ENCODE measurements at regions not wholly inside any gene's neighbourhood (a gene's known extent, or its start where the extent isn't known, plus 50 kb on each side); places are given as distances from the start of the nearest gene placed in this dataset.

DNA sequence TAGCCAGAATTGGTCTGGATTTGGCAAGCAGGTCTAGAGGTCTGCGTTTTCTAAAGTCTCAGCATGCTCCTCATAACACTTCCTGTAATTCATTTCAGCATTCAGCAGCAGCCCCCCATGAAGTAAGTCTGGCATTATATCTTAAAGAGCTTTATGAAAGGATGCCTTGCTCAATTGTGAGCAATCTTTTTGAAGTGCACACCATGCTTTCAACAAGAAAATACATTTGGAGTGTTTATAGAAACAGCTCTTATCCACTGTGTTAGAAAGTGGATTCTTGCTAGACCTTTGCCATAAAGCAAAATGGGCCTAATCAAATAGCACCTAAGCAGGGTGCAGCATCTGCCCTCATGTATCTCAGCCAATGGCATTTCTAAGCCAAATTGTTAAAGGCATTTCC is 378.0 kb upstream of the AKR1E2 start:
- DNase-seq (peak in 2 of 4 donors; percentile 36 to 62), ATAC-seq (no peak)
- intact Hi-C loops (cut with DNase I), result no loop called here

DNA sequence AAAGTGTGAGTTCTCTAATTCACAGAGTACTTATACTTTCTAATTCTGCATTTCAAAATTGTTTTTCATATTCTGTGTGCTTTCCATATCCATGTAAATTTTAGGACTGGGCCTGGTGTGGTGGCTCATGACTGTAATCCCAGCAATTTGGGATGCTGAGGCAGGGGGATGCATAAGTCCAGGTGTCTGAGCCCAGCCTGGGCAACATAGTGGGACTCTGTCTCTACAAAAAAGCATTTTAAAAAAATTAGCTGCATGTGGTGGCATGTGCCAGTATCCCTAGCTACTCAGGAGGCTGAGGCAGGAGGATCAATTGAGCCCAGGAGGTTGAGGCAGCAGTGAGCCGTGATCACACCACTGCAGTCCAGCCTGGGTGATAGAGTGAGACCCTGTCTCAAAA is 382.6 kb upstream of the AKR1E2 start:
- intact Hi-C loops (cut with DNase I), result no loop called here
- no peak overlapping the region for H3K4me3 ChIP-seq
- peaks cover 0 to 29% of the 10 kb centered on the region in 2 donors for H3K9me3 ChIP-seq
- no peak for ATAC-seq
- no peaks in the 10 kb centered on the region for H3K27me3 ChIP-seq
- no peaks in the 10 kb centered on the region for H3K36me3 ChIP-seq
- H3K27ac ChIP-seq, result no peak overlapping the region
- no peaks in the 10 kb centered on the region for H3K4me1 ChIP-seq
- DNase-seq, result no peak
- TF ChIP-seq, protein P1, sequence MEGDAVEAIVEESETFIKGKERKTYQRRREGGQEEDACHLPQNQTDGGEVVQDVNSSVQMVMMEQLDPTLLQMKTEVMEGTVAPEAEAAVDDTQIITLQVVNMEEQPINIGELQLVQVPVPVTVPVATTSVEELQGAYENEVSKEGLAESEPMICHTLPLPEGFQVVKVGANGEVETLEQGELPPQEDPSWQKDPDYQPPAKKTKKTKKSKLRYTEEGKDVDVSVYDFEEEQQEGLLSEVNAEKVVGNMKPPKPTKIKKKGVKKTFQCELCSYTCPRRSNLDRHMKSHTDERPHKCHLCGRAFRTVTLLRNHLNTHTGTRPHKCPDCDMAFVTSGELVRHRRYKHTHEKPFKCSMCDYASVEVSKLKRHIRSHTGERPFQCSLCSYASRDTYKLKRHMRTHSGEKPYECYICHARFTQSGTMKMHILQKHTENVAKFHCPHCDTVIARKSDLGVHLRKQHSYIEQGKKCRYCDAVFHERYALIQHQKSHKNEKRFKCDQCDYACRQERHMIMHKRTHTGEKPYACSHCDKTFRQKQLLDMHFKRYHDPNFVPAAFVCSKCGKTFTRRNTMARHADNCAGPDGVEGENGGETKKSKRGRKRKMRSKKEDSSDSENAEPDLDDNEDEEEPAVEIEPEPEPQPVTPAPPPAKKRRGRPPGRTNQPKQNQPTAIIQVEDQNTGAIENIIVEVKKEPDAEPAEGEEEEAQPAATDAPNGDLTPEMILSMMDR (IDR thresholded peaks at IDR 0.05), result no peak

More for the DNA sequence above, 378.0 kb upstream of the AKR1E2 start:
- H3K9me3 ChIP-seq, result peaks cover 0 to 18% of the 10 kb centered on the region in 2 donors
- H3K27me3 ChIP-seq, result no peaks in the 10 kb centered on the region
- TF ChIP-seq, protein P1 (IDR thresholded peaks at IDR 0.05), result no peak
- no peaks in the 10 kb centered on the region for H3K4me1 ChIP-seq
- no peak overlapping the region for H3K27ac ChIP-seq
- H3K4me3 ChIP-seq, result no peak overlapping the region
- H3K36me3 ChIP-seq, result no peaks in the 10 kb centered on the region

DNA sequence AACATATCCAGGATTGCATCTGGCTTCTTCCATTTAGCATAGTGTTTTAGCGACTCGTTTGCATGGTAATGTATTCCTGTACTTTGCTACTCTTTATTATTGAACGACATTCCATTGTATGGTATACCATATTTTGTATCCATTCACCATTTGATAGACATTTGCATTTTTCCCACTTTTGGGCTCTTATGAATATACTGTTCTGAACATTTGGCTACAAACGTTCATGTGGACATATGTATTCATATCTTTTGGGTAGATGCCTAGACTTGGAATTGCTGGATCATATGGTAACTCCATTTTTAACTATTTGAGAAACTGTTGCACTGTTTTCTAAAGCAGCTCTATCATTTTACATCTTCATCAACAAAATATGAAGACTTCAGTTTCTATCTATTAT is 383.7 kb upstream of the AKR1E2 start:
- H3K36me3 ChIP-seq, result no peaks in the 10 kb centered on the region
- ATAC-seq, result no peak
- TF ChIP-seq, protein P1 (IDR thresholded peaks at IDR 0.05), result no peak
- no peak for DNase-seq
- intact Hi-C loops (cut with DNase I), result no loop called here
- no peak overlapping the region for H3K27ac ChIP-seq
- no peaks in the 10 kb centered on the region for H3K4me1 ChIP-seq
- H3K4me3 ChIP-seq, result no peak overlapping the region
- peaks cover 0 to 29% of the 10 kb centered on the region in 2 donors for H3K9me3 ChIP-seq
- no peaks in the 10 kb centered on the region for H3K27me3 ChIP-seq

DNA sequence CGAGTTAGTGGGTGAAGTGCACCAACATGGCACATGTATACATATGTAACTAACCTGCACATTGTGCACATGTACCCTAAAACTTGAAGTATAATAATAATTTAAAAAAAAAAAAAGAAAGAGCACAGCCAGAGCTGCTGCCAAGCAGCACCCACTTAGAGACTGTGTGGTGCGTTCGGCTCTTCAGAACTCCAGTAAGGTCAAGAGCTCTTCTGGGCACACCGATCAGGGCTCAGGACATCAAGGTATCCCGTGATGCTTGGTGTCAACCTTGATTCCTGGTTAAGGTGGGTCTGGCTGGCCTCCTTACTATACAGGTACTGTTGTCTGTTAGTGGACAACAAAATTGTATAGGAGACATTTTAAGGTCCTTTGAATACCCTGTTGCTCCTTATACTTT is 385.7 kb upstream of the AKR1E2 start:
- DNase-seq (no peak), ATAC-seq (peak; percentile 74)
- TF ChIP-seq, protein P1 (IDR thresholded peaks at IDR 0.05), result no peak

DNA sequence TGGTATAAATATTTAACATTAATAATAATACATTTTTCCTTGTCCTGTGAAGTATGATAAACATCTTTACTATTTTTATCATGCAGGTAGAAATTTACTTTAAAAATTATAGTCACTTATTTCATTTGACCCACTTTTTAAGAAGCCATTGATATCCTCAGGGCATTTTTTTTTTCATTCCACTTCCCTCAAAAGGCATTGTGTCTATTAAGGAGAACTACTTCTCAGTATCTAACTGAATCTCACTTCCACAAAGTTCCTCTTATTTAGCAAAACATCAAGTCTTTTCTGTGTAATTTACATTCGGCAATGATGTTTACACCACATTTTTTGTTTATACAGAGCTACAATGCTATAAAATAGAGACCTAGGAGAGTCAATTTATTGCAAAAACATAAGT is 388.2 kb upstream of the AKR1E2 start:
- H3K4me3 ChIP-seq, result no peak overlapping the region
- TF ChIP-seq, protein P1 (IDR thresholded peaks at IDR 0.05), result no peak
- H3K9me3 ChIP-seq, result peaks cover 0 to 9% of the 10 kb centered on the region in 2 donors
- H3K36me3 ChIP-seq, result no peaks in the 10 kb centered on the region
- ATAC-seq, result no peak
- no peaks in the 10 kb centered on the region for H3K27me3 ChIP-seq
- H3K27ac ChIP-seq, result no peak overlapping the region
- no peak for DNase-seq
- intact Hi-C loops (cut with DNase I), result no loop called here
- H3K4me1 ChIP-seq, result no peaks in the 10 kb centered on the region

More for the DNA sequence above, 385.7 kb upstream of the AKR1E2 start:
- intact Hi-C loops (cut with DNase I), result no loop called here
- H3K9me3 ChIP-seq, result peaks cover 0 to 29% of the 10 kb centered on the region in 2 donors
- H3K36me3 ChIP-seq, result no peaks in the 10 kb centered on the region
- H3K27ac ChIP-seq, result no peak overlapping the region
- H3K4me1 ChIP-seq, result no peaks in the 10 kb centered on the region
- no peak overlapping the region for H3K4me3 ChIP-seq
- no peaks in the 10 kb centered on the region for H3K27me3 ChIP-seq

Data from left lung (tissue), 4 donors.